ENCODE measurements at regions not wholly inside any gene's neighbourhood (a gene's known extent, or its start where the extent isn't known, plus 50 kb on each side); places are given as distances from the start of the nearest gene placed in this dataset.

DNA sequence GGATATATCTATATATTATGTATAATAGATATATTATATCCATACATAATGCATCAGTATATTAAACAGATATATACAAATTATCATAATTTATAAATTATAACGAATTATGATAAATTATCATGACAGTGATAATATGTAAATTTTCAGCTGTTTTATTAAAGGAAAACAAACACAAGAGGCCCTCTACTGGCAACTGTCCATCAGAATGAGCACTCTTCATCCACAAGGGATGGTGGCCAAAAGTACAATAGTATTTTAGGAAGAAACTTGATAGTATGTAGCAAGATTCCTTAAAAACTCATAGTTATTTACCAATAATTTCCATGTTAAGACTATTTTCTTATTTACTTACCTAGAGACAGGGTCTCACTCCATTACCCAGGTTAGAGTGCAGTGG is 113.3 kb upstream of the LPAR1 start:
- DNase-seq = no peak
- TF ChIP-seq, protein P1, sequence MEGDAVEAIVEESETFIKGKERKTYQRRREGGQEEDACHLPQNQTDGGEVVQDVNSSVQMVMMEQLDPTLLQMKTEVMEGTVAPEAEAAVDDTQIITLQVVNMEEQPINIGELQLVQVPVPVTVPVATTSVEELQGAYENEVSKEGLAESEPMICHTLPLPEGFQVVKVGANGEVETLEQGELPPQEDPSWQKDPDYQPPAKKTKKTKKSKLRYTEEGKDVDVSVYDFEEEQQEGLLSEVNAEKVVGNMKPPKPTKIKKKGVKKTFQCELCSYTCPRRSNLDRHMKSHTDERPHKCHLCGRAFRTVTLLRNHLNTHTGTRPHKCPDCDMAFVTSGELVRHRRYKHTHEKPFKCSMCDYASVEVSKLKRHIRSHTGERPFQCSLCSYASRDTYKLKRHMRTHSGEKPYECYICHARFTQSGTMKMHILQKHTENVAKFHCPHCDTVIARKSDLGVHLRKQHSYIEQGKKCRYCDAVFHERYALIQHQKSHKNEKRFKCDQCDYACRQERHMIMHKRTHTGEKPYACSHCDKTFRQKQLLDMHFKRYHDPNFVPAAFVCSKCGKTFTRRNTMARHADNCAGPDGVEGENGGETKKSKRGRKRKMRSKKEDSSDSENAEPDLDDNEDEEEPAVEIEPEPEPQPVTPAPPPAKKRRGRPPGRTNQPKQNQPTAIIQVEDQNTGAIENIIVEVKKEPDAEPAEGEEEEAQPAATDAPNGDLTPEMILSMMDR (IDR thresholded peaks at IDR 0.05; ENCODE audit: partially characterized antibody, unreplicated experiment) = no peak
- Mint-ChIP-seq H3K4me3 (ENCODE audit: unreplicated experiment) (no peak overlapping the region), H3K27me3 (ENCODE audit: unreplicated experiment) (no peaks in the 10 kb centered on the region), H3K9me3 (ENCODE audit: unreplicated experiment) (no peaks in the 10 kb centered on the region), H3K4me1 (ENCODE audit: low read depth, unreplicated experiment) (no peaks in the 10 kb centered on the region), H3K27ac (ENCODE audit: unreplicated experiment) (no peak overlapping the region), H3K36me3 (ENCODE audit: unreplicated experiment) (no peaks in the 10 kb centered on the region)

DNA sequence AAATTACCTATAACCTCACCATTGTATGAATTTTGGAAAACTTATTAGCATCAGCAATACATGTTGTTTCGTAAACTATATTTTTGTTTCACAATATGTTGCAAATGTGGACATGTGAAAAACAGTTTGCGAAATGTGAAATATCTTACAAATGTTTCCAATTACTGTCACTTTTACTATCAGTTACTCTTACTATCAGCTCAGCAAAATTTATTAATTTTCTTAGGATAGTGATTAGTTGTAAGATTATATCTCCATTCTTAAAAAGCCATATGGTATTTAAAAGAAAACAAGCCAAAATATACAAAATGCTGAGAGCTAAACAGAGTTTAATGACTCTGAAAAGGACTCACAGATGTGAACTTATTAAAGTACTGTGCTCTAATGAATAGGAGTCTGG is 111.9 kb upstream of the LPAR1 start:
- Mint-ChIP-seq H3K4me3 (ENCODE audit: unreplicated experiment) (no peak overlapping the region), H3K9me3 (ENCODE audit: unreplicated experiment) (no peaks in the 10 kb centered on the region), H3K27me3 (ENCODE audit: unreplicated experiment) (no peaks in the 10 kb centered on the region), H3K27ac (ENCODE audit: unreplicated experiment) (no peak overlapping the region), H3K4me1 (ENCODE audit: low read depth, unreplicated experiment) (no peaks in the 10 kb centered on the region), H3K36me3 (ENCODE audit: unreplicated experiment) (no peaks in the 10 kb centered on the region)
- DNase-seq = no peak
- TF ChIP-seq, protein P1 (IDR thresholded peaks at IDR 0.05; ENCODE audit: partially characterized antibody, unreplicated experiment) = no peak

DNA sequence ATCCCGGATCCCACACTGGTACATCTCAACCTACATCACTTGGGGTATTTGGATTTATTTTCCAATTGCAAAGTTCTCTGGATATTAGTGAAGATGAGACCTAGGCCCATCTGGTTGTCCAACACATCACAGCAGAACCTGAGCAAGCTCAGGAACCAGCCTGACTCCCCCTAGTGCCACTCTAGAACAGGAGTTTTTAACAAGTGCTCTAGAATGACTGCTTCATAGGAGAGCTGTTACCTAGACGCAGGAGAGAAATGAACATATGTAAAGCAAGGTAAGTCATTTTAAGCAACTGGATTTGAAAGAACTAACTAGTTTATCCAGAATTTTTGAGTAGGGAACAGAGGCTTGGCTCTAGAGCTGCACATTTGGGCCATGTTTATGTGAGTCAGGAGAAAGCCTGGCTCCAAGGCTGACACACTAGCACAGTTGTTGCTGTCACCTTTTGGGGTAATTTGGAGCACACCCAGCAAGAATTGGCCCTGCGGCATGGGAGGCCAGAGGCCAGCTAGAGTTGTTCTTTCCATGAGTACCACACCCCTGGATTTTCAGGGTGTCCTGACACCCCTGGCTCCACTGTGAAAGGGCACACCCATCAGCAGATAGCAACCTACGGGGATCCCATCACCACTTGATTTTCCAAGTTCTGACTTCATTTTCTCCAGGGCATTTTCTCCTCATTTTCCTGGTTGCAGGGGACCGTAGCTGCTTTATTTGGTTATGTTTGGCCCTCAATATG is 110.9 kb upstream of the LPAR1 start:
- Mint-ChIP-seq H3K27ac (ENCODE audit: unreplicated experiment) (no peak overlapping the region), H3K36me3 (ENCODE audit: unreplicated experiment) (no peaks in the 10 kb centered on the region), H3K4me3 (ENCODE audit: unreplicated experiment) (no peak overlapping the region), H3K4me1 (ENCODE audit: low read depth, unreplicated experiment) (peaks cover 3% of the 10 kb centered on the region), H3K27me3 (ENCODE audit: unreplicated experiment) (no peaks in the 10 kb centered on the region), H3K9me3 (ENCODE audit: unreplicated experiment) (no peaks in the 10 kb centered on the region)
- DNase-seq = no peak
- TF ChIP-seq, protein P1 (IDR thresholded peaks at IDR 0.05; ENCODE audit: partially characterized antibody, unreplicated experiment) = no peak

DNA sequence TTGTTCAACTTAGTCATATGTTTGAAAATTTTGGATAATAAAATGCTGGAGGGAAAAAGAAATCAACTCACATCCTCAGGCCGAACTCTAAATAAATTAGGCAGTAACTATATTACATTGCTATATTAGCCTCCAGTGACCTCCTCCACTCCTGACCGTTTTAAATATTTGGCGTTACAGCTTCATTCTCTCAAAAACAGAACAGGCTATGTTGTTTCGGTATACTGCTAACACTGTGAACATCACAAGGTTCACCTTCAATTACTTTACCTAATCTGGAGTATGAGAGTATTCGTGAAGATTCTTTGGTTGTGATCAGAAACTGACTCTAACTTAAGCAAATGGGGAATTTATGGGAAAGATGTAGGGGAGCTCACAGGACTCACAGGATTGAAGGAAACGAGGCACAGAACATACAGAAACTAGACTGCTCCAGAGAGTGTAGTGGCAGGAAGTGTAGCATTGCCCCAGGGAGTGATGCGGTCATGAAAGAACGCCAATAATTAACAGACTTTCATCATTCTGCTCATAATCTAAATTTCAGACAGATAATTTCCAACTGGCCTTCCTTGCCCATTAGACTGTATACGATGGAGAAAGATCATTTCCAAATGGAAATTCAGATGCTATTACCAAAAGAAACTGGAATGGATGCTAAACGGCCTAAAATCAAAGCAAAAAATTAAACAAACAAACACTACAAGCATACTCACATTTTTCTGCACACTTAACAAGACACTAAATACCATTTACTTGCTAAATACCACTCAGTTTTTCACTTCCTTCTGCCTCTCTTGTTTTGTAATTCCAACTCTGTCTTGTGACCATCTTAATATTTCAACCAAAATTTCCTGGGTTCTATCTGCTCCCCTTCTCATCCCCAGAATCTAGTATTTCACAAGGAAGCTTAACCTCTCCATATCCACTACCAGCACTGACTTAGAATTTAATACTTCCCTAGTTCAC is 110.1 kb upstream of the LPAR1 start:
- no peaks in the 10 kb centered on the region for H3K27me3 Mint-ChIP-seq (ENCODE audit: unreplicated experiment)
- no peaks in the 10 kb centered on the region for H3K36me3 Mint-ChIP-seq (ENCODE audit: unreplicated experiment)
- no peak overlapping the region for H3K27ac Mint-ChIP-seq (ENCODE audit: unreplicated experiment)
- TF ChIP-seq, protein P1 (IDR thresholded peaks at IDR 0.05; ENCODE audit: partially characterized antibody, unreplicated experiment) = no peak
- no peak for DNase-seq
- peaks cover 3% of the 10 kb centered on the region for H3K4me1 Mint-ChIP-seq (ENCODE audit: low read depth, unreplicated experiment)
- no peak overlapping the region for H3K4me3 Mint-ChIP-seq (ENCODE audit: unreplicated experiment)
- no peaks in the 10 kb centered on the region for H3K9me3 Mint-ChIP-seq (ENCODE audit: unreplicated experiment)

DNA sequence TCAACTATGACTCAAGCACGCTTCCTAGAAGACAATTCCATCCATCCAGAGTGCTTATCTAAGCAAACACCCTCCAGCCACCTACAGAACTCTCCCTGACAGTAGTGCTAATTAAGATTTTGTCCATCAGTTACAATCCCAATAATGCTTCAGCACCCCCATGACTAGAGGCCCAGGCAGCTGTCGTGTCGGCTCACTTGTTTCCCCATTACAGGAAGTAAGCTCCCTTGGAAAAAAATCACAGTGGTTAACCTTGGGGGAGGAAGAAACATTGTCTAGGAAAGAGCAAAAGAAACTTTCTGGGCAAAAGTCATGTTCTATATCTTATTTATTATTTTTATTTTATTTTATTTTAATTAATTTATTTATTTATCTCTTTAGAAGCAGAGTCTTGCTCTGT is 108.8 kb upstream of the LPAR1 start:
- no peaks in the 10 kb centered on the region for H3K36me3 Mint-ChIP-seq (ENCODE audit: unreplicated experiment)
- TF ChIP-seq, protein P1 (IDR thresholded peaks at IDR 0.05; ENCODE audit: partially characterized antibody, unreplicated experiment) = no peak
- H3K27ac Mint-ChIP-seq (ENCODE audit: unreplicated experiment) = no peak overlapping the region
- H3K27me3 Mint-ChIP-seq (ENCODE audit: unreplicated experiment) = no peaks in the 10 kb centered on the region
- no peaks in the 10 kb centered on the region for H3K9me3 Mint-ChIP-seq (ENCODE audit: unreplicated experiment)
- no peak overlapping the region for H3K4me3 Mint-ChIP-seq (ENCODE audit: unreplicated experiment)
- peaks cover 3% of the 10 kb centered on the region for H3K4me1 Mint-ChIP-seq (ENCODE audit: low read depth, unreplicated experiment)
- no peak for DNase-seq
